Pulmonary artery endothelial cell (primary cell): ENCODE measurements at regions not wholly inside any gene's neighbourhood (a gene's known extent, or its start where the extent isn't known, plus 50 kb on each side); places are given as distances from the start of the nearest gene placed in this dataset.
A peak's percentile ranks its signal among the peaks of the same experiment; 100 is the strongest.

ENCODE experiments used
- DNase-seq: peaks from one replicate; pipeline ENCODE4 v3.0.0-alpha.2; 2011; ENCODE audit warnings: low read depth, low spot score

- DNase-seq, result no peak
Measured at GRCh38 chr11:105233285-105233684, 93.7 kb upstream of the CARD18 start.

GRCh38 chr11:105232021-105232420, 92.5 kb upstream of the CARD18 start:
- DNase-seq, result no peak

GRCh38 chr11:105230586-105230985, 91.0 kb upstream of the CARD18 start:
- no peak for DNase-seq

- no peak for DNase-seq
Measured at GRCh38 chr11:105229761-105230160, 90.2 kb upstream of the CARD18 start.

- DNase-seq, result no peak
Measured at GRCh38 chr11:105229257-105229656, 89.7 kb upstream of the CARD18 start.

- no peak for DNase-seq
Measured at GRCh38 chr11:105227363-105227762, 87.8 kb upstream of the CARD18 start.

- no peak for DNase-seq
Measured at GRCh38 chr11:105226766-105227165, 87.2 kb upstream of the CARD18 start.

GRCh38 chr11:105226091-105226490, 86.5 kb upstream of the CARD18 start:
- no peak for DNase-seq

GRCh38 chr11:105224482-105225253, 85.1 kb upstream of the CARD18 start:
- no peak for DNase-seq

- no peak for DNase-seq
Measured at GRCh38 chr11:105220121-105220520, 80.6 kb upstream of the CARD18 start.

- no peak for DNase-seq
Measured at GRCh38 chr11:105219670-105220069, 80.1 kb upstream of the CARD18 start.

- DNase-seq, result no peak
Measured at GRCh38 chr11:105219269-105219668, 79.7 kb upstream of the CARD18 start.

GRCh38 chr11:105215528-105215927, 76.0 kb upstream of the CARD18 start:
- no peak for DNase-seq

GRCh38 chr11:105211806-105212554, 72.4 kb upstream of the CARD18 start:
- peak; percentile 11 for DNase-seq

- no peak for DNase-seq
Measured at GRCh38 chr11:105208019-105208418, 68.5 kb upstream of the CARD18 start.

GRCh38 chr11:105206633-105207032, 67.1 kb upstream of the CARD18 start:
- no peak for DNase-seq

- DNase-seq, result no peak
Measured at GRCh38 chr11:105204636-105205035, 65.1 kb upstream of the CARD18 start.

GRCh38 chr11:105203569-105204240, 64.1 kb upstream of the CARD18 start:
- no peak for DNase-seq

GRCh38 chr11:105202844-105203548, 63.4 kb upstream of the CARD18 start:
- no peak for DNase-seq

GRCh38 chr11:105202422-105202821, 62.9 kb upstream of the CARD18 start:
- DNase-seq, result no peak

- no peak for DNase-seq
Measured at GRCh38 chr11:105201166-105201565, 61.6 kb upstream of the CARD18 start.
